Natural killer cell (primary cell): ENCODE measurements at regions not wholly inside any gene's neighbourhood (a gene's known extent, or its start where the extent isn't known, plus 50 kb on each side); places are given as distances from the start of the nearest gene placed in this dataset.

Experiments
- ATAC-seq, 3 donors: fragments of 150-1000 bp in 2 of 3; fragments of 200-7000 bp in 1 of 3; cut with Tn5 transposase; 1 replicate in 1 of 3; 2 replicates in 2 of 3; pipeline ENCODE4 v1.10.0; 2021; ENCODE audit warnings: mild to moderate bottlenecking in 2 of 3, moderate library complexity in 2 of 3
- DNase-seq, 2 donors: peaks; one replicate each; pipeline versions ENCODE4 v3.0.0 to v3.0.0-alpha.2; 2013 to 2021; ENCODE audit warnings: mixed read lengths in 1 of 2
- H3K27ac ChIP-seq: one replicate; pipeline ENCODE4 v1.5.1; 2013; ENCODE audit warnings: mild to moderate bottlenecking, low read length
- H3K27me3 ChIP-seq: one replicate; pipeline ENCODE4 v1.6.1; 2013; ENCODE audit warnings: low read length; ENCODE audit not compliant: control insufficient read depth, insufficient read depth
- H3K36me3 ChIP-seq: one replicate; pipeline ENCODE4 v1.6.1; 2013; ENCODE audit warnings: low read length; ENCODE audit not compliant: control insufficient read depth, insufficient read depth
- H3K4me1 ChIP-seq: one replicate; pipeline ENCODE4 v1.6.1; 2013; ENCODE audit warnings: low read length; ENCODE audit not compliant: control insufficient read depth, insufficient read depth
- H3K4me3 ChIP-seq: one replicate; pipeline ENCODE4 v1.5.1; 2013; ENCODE audit warnings: low read length
- H3K9me3 ChIP-seq: one replicate; pipeline ENCODE4 v1.6.1; 2013; ENCODE audit warnings: low read length; ENCODE audit not compliant: control insufficient read depth, insufficient read depth
- H3K27ac Mint-ChIP-seq, 2 donors: one replicate each; pipeline ENCODE4 v1.8.0; 2022; ENCODE audit warnings: mild to moderate bottlenecking in 2 of 2, mixed read lengths in 2 of 2, moderate library complexity in 1 of 2
- H3K27me3 Mint-ChIP-seq, 2 donors: one replicate each; pipeline ENCODE4 v1.8.0; 2022; ENCODE audit warnings: low read depth in 2 of 2, mixed read lengths in 2 of 2
- H3K36me3 Mint-ChIP-seq: one replicate; pipeline ENCODE4 v1.8.0; 2022; ENCODE audit warnings: mixed read lengths
- H3K4me1 Mint-ChIP-seq, 2 donors: one replicate each; pipeline ENCODE4 v1.8.0; 2022; ENCODE audit warnings: mixed read lengths in 2 of 2
- H3K4me3 Mint-ChIP-seq: one replicate; pipeline ENCODE4 v1.8.0; 2022; ENCODE audit warnings: mild to moderate bottlenecking, moderate library complexity, mixed read lengths
- H3K9me3 Mint-ChIP-seq, 2 donors: one replicate each; pipeline ENCODE4 v1.8.0; 2022; ENCODE audit warnings: mixed read lengths in 2 of 2
- CTCF ChIP-seq: fragments of 200-600 bp; IDR thresholded peaks from one replicate; pipeline ENCODE4 v1.8.0; 2022; ENCODE audit warnings: antibody characterized with exemption
- WGBS: methylation state at CpG from one replicate; pipeline ENCODE4 v1.1.7; 2013; ENCODE audit warnings: missing lambda C conversion rate; ENCODE audit not compliant: insufficient coverage; 5-methylcytosine and 5-hydroxymethylcytosine counted together
- intact Hi-C: fragments of 100-400 bp; cut with micrococcal nuclease; formaldehyde crosslinking; loops from one replicate; pipeline ENCODE4 v1.14.2; 2022

- Histone ChIP-seq H3K9me3 (no peaks in the 10 kb centered on the region), H3K27me3 (no peaks in the 10 kb centered on the region), H3K36me3 (no peaks in the 10 kb centered on the region), H3K4me1 (no peaks in the 10 kb centered on the region), H3K4me3 (no peak overlapping the region), H3K27ac (no peak overlapping the region)
- peaks cover 3% of the 10 kb centered on the region in 2 donors for H3K9me3 Mint-ChIP-seq
- intact Hi-C loops, result no loop called here
- H3K36me3 Mint-ChIP-seq, result no peaks in the 10 kb centered on the region
- DNase-seq (no peak), ATAC-seq (no peak)
- H3K27ac Mint-ChIP-seq, result no peak overlapping the region
- H3K27me3 Mint-ChIP-seq, result peaks cover 20 to 46% of the 10 kb centered on the region in 2 donors
- H3K4me3 Mint-ChIP-seq, result no peak overlapping the region
- 98% methylated on average over 5 of the region's 5 CpGs for WGBS
- TF ChIP-seq CTCF, result no peak
- H3K4me1 Mint-ChIP-seq, result no peaks in the 10 kb centered on the region
Measured at GRCh38 chr7:24051651-24052050, 232.3 kb upstream of the NPY start.

- H3K4me3 Mint-ChIP-seq, result no peak overlapping the region
- intact Hi-C loops, result no loop called here
- WGBS, result 65% methylated on average over 5 of the region's 6 CpGs
- no peak for DNase-seq
- H3K27ac Mint-ChIP-seq, result no peak overlapping the region
- Histone ChIP-seq H3K27ac (no peak overlapping the region), H3K9me3 (no peaks in the 10 kb centered on the region), H3K36me3 (no peaks in the 10 kb centered on the region), H3K27me3 (no peaks in the 10 kb centered on the region), H3K4me3 (no peak overlapping the region), H3K4me1 (no peaks in the 10 kb centered on the region)
- no peaks in the 10 kb centered on the region for H3K36me3 Mint-ChIP-seq
- H3K4me1 Mint-ChIP-seq, result no peaks in the 10 kb centered on the region
- TF ChIP-seq CTCF, result no peak
- ATAC-seq, result no peak
- H3K9me3 Mint-ChIP-seq, result peaks cover 2 to 3% of the 10 kb centered on the region in 2 donors
- H3K27me3 Mint-ChIP-seq, result peaks cover 20 to 46% of the 10 kb centered on the region in 2 donors
Measured at GRCh38 chr7:24052572-24053260, 231.3 kb upstream of the NPY start.

GRCh38 chr7:24054236-24054635 is 229.8 kb upstream of the NPY start:
- ATAC-seq (no peak), DNase-seq (no peak)
- Mint-ChIP-seq H3K4me3 (no peak overlapping the region), H3K9me3 (peaks cover 2 to 3% of the 10 kb centered on the region in 2 donors), H3K4me1 (no peaks in the 10 kb centered on the region), H3K36me3 (no peaks in the 10 kb centered on the region), H3K27ac (no peak overlapping the region), H3K27me3 (peaks cover 20 to 46% of the 10 kb centered on the region in 2 donors)
- H3K27me3 ChIP-seq, result no peaks in the 10 kb centered on the region
- H3K27ac ChIP-seq, result no peak overlapping the region
- no peaks in the 10 kb centered on the region for H3K36me3 ChIP-seq
- no peaks in the 10 kb centered on the region for H3K4me1 ChIP-seq
- no peak for TF ChIP-seq CTCF
- H3K9me3 ChIP-seq, result no peaks in the 10 kb centered on the region
- no peak overlapping the region for H3K4me3 ChIP-seq
- WGBS, result 74% methylated on average over 2 of the region's 2 CpGs
- intact Hi-C loops, result no loop called here

GRCh38 chr7:24057243-24057642 is 226.7 kb upstream of the NPY start:
- TF ChIP-seq CTCF, result no peak
- intact Hi-C loops, result no loop called here
- no peaks in the 10 kb centered on the region for H3K36me3 Mint-ChIP-seq

More at GRCh38 chr7:24057243-24057642, 226.7 kb upstream of the NPY start:
- no peak overlapping the region for H3K27ac Mint-ChIP-seq
- H3K9me3 Mint-ChIP-seq, result peaks cover 3% of the 10 kb centered on the region in 2 donors
- peaks cover 16 to 31% of the 10 kb centered on the region in 2 donors for H3K27me3 Mint-ChIP-seq
- no peak overlapping the region for H3K4me3 ChIP-seq
- WGBS, result 94% methylated on average over 2 of the region's 2 CpGs
- H3K4me1 Mint-ChIP-seq, result no peaks in the 10 kb centered on the region
- no peaks in the 10 kb centered on the region for H3K27me3 ChIP-seq
- ATAC-seq, result no peak
- DNase-seq, result no peak
- no peaks in the 10 kb centered on the region for H3K9me3 ChIP-seq
- no peak overlapping the region for H3K4me3 Mint-ChIP-seq
- H3K27ac ChIP-seq, result no peak overlapping the region
- H3K4me1 ChIP-seq, result no peaks in the 10 kb centered on the region
- H3K36me3 ChIP-seq, result no peaks in the 10 kb centered on the region
